ENCODE measurements at regions not wholly inside any gene's neighbourhood (a gene's known extent, or its start where the extent isn't known, plus 50 kb on each side); places are given as distances from the start of the nearest gene placed in this dataset.

- no peak for DNase-seq
- no peak overlapping the region for H3K4me3 Mint-ChIP-seq
- no peaks in the 10 kb centered on the region; the same call in 1 of the 2 replicates for H3K27me3 Mint-ChIP-seq (ENCODE audit: insufficient read depth)
- no peak for TF ChIP-seq CTCF (IDR thresholded peaks at IDR 0.05)
- H3K27ac Mint-ChIP-seq: no peak overlapping the region
- H3K36me3 Mint-ChIP-seq (ENCODE audit: low read depth): no peaks in the 10 kb centered on the region
- no peaks in the 10 kb centered on the region for H3K9me3 Mint-ChIP-seq
- no peaks in the 10 kb centered on the region for H3K4me1 Mint-ChIP-seq (ENCODE audit: low read depth)
Measured at GRCh38 chr9:77099388-77099787, 77.9 kb upstream of the VPS13A start.

GRCh38 chr9:77111408-77111807 lies 65.9 kb upstream of the VPS13A start:
- H3K27ac Mint-ChIP-seq: no peak overlapping the region
- H3K36me3 Mint-ChIP-seq (ENCODE audit: low read depth): no peaks in the 10 kb centered on the region
- H3K4me1 Mint-ChIP-seq (ENCODE audit: low read depth): no peaks in the 10 kb centered on the region
- peaks cover 16% of the 10 kb centered on the region; the same call in 1 of the 2 replicates for H3K27me3 Mint-ChIP-seq (ENCODE audit: insufficient read depth)
- no peak for DNase-seq
- H3K9me3 Mint-ChIP-seq: no peaks in the 10 kb centered on the region
- TF ChIP-seq CTCF (IDR thresholded peaks at IDR 0.05): no peak
- H3K4me3 Mint-ChIP-seq: no peak overlapping the region

- H3K4me1 Mint-ChIP-seq (ENCODE audit: low read depth): no peaks in the 10 kb centered on the region
- no peak overlapping the region for H3K4me3 Mint-ChIP-seq
- DNase-seq: no peak
Measured at GRCh38 chr9:77125665-77126064, 51.7 kb upstream of the VPS13A start.

GRCh38 chr9:77127071-77127470 lies 50.3 kb upstream of the VPS13A start:
- Mint-ChIP-seq H3K4me3 (no peak overlapping the region), H3K27ac (no peak overlapping the region), H3K36me3 (ENCODE audit: low read depth) (no peaks in the 10 kb centered on the region), H3K4me1 (ENCODE audit: low read depth) (no peaks in the 10 kb centered on the region; the same call in 1 of the 2 replicates), H3K9me3 (no peaks in the 10 kb centered on the region), H3K27me3 (ENCODE audit: insufficient read depth) (peaks cover 4% of the 10 kb centered on the region; the same call in 1 of the 2 replicates)
- DNase-seq: no peak
- no peak for TF ChIP-seq CTCF (IDR thresholded peaks at IDR 0.05)

More at GRCh38 chr9:77125665-77126064, 51.7 kb upstream of the VPS13A start:
- no peaks in the 10 kb centered on the region for H3K9me3 Mint-ChIP-seq
- TF ChIP-seq CTCF (IDR thresholded peaks at IDR 0.05): no peak
- no peak overlapping the region for H3K27ac Mint-ChIP-seq
- peaks cover 4% of the 10 kb centered on the region; the same call in 1 of the 2 replicates for H3K27me3 Mint-ChIP-seq (ENCODE audit: insufficient read depth)
- H3K36me3 Mint-ChIP-seq (ENCODE audit: low read depth): no peaks in the 10 kb centered on the region

Data from HFFc6 (cell line).